OCI-LY1 (cell line): ENCODE measurements at regions not wholly inside any gene's neighbourhood (a gene's known extent, or its start where the extent isn't known, plus 50 kb on each side); places are given as distances from the start of the nearest gene placed in this dataset.
A peak's percentile ranks its signal among the peaks of the same experiment; 100 is the strongest.
"Not testable (repeated sequence)": the region's sequence is repeated elsewhere in the genome, so short reads cannot be mapped to it uniquely, and the experiment has no call there.

Experiments used
- H2AFZ ChIP-seq: fragments of 200-600 bp; sonication (generic), shearing (Covaris generic); 2 replicates; pipeline ENCODE4 v1.6.0; 2014; ENCODE audit warnings: antibody characterized with exemption, mild to moderate bottlenecking, low read length
- H3F3A ChIP-seq: fragments of 200-600 bp; sonication (generic), shearing (Covaris generic); 2 replicates; pipeline ENCODE4 v1.6.0; 2014; ENCODE audit warnings: mild to moderate bottlenecking, antibody characterized with exemption, low read length, moderate library complexity; ENCODE audit not compliant: insufficient read depth
- H3K27ac ChIP-seq: fragments of 200-600 bp; sonication (generic); 2 replicates; pipeline ENCODE4 v1.5.1; 2014; ENCODE audit warnings: low read length, mixed run types, mild to moderate bottlenecking, low read depth; ENCODE audit not compliant: poor library complexity, severe bottlenecking
- H3K27me3 ChIP-seq: fragments of 200-600 bp; sonication (generic); 2 replicates; pipeline ENCODE4 v1.6.0; 2014; ENCODE audit warnings: antibody characterized with exemption, mild to moderate bottlenecking, low read length, moderate library complexity; ENCODE audit not compliant: insufficient read depth
- H3K36me3 ChIP-seq: fragments of 200-600 bp; sonication (generic); 2 replicates; pipeline ENCODE4 v1.6.1; 2014; ENCODE audit warnings: mild to moderate bottlenecking, antibody characterized with exemption, low read length, moderate library complexity, mixed read lengths; ENCODE audit not compliant: insufficient read depth
- H3K4me1 ChIP-seq: fragments of 200-600 bp; sonication (generic); 2 replicates; pipeline ENCODE4 v1.5.1; 2014; ENCODE audit warnings: mild to moderate bottlenecking, low read length, moderate library complexity; ENCODE audit not compliant: insufficient read depth, severe bottlenecking
- H3K4me2 ChIP-seq: fragments of 200-600 bp; sonication (generic), shearing (Covaris generic); 2 replicates; pipeline ENCODE4 v1.6.1; 2014; ENCODE audit warnings: low read length
- H3K4me3 ChIP-seq: fragments of 200-600 bp; sonication (generic); 2 replicates; pipeline ENCODE4 v1.5.1; 2014; ENCODE audit warnings: low read length, low read depth, mild to moderate bottlenecking, mixed read lengths; ENCODE audit not compliant: poor library complexity, severe bottlenecking
- H3K79me2 ChIP-seq: fragments of 200-600 bp; shearing (Covaris generic); 2 replicates; pipeline ENCODE4 v1.6.1; 2016; ENCODE audit warnings: mixed run types, low read length, mixed read lengths; ENCODE audit not compliant: insufficient read depth
- H3K9ac ChIP-seq: fragments of 200-600 bp; sonication (generic), shearing (Covaris generic); 2 replicates; pipeline ENCODE4 v1.6.1; 2014; ENCODE audit warnings: mild to moderate bottlenecking, low read length, mixed read lengths
- H3K9me2 ChIP-seq: fragments of 200-600 bp; sonication (generic), shearing (Covaris generic); 2 replicates; pipeline ENCODE4 v1.6.1; 2014; ENCODE audit warnings: low read depth, mild to moderate bottlenecking, low read length, mixed read lengths
- H3K9me3 ChIP-seq: fragments of 200-600 bp; shearing (Covaris generic); 2 replicates; pipeline ENCODE4 v1.6.1; 2014; ENCODE audit warnings: low read length, mixed read lengths
- H4K20me1 ChIP-seq: fragments of 200-600 bp; sonication (generic), shearing (Covaris generic); 2 replicates; pipeline ENCODE4 v1.6.0; 2016; ENCODE audit warnings: mild to moderate bottlenecking, low read length; ENCODE audit not compliant: insufficient read depth
- CTCF ChIP-seq: fragments of 200-600 bp; sonication (generic), shearing (Covaris generic); IDR thresholded peaks from 2 replicates; pipeline ENCODE4 v1.5.1; 2017; ENCODE audit warnings: mild to moderate bottlenecking, antibody characterized with exemption, low read length, moderate library complexity, mixed read lengths
- EZH2 ChIP-seq: fragments of 200-600 bp; sonication (generic), shearing (Covaris generic); IDR thresholded peaks from 2 replicates; pipeline ENCODE4 v1.8.0; 2017; ENCODE audit warnings: borderline replicate concordance, mixed run types, mild to moderate bottlenecking, antibody characterized with exemption, low read length, moderate library complexity, mixed read lengths

GRCh38 chr3:35919160-35919559 lies 279.8 kb downstream of the ARPP21 start:
- no peaks in the 10 kb centered on the region; the same call in 1 of the 2 replicates for H3K36me3 ChIP-seq
- no peaks in the 10 kb centered on the region for H4K20me1 ChIP-seq
- H3K79me2 ChIP-seq, result no peaks in the 10 kb centered on the region
- no peaks in the 10 kb centered on the region for H3K9me2 ChIP-seq
- no peaks in the 10 kb centered on the region for H3K27me3 ChIP-seq
- no peaks in the 10 kb centered on the region for H3F3A ChIP-seq
- H2AFZ ChIP-seq, result peak overlapping the region; percentile 46; the same call in 1 of the 2 replicates
- TF ChIP-seq CTCF (no peak), EZH2 (no peak)
- H3K4me2 ChIP-seq, result no peak overlapping the region
- no peak overlapping the region for H3K27ac ChIP-seq
- H3K9ac ChIP-seq, result no peak overlapping the region
- H3K9me3 ChIP-seq, result peaks cover 18% of the 10 kb centered on the region; the same call in 1 of the 2 replicates
- no peak overlapping the region for H3K4me3 ChIP-seq
- H3K4me1 ChIP-seq, result no peaks in the 10 kb centered on the region

GRCh38 chr3:35921718-35922117 lies 282.4 kb downstream of the ARPP21 start:
- no peaks in the 10 kb centered on the region; the same call in 1 of the 2 replicates for H3K36me3 ChIP-seq
- peaks cover 18% of the 10 kb centered on the region; the same call in 1 of the 2 replicates for H3K9me3 ChIP-seq
- no peak overlapping the region for H3K9ac ChIP-seq
- H3F3A ChIP-seq, result no peaks in the 10 kb centered on the region
- H3K4me2 ChIP-seq, result no peak overlapping the region
- H3K27me3 ChIP-seq, result no peaks in the 10 kb centered on the region
- no peaks in the 10 kb centered on the region for H3K9me2 ChIP-seq
- no peak overlapping the region for H3K27ac ChIP-seq
- no peak overlapping the region for H3K4me3 ChIP-seq
- no peaks in the 10 kb centered on the region for H3K79me2 ChIP-seq
- no peaks in the 10 kb centered on the region for H3K4me1 ChIP-seq
- no peak overlapping the region for H2AFZ ChIP-seq
- no peaks in the 10 kb centered on the region for H4K20me1 ChIP-seq
- TF ChIP-seq EZH2 (no peak), CTCF (no peak)

- TF ChIP-seq CTCF, result peak; percentile 69
- not testable (repeated sequence) for H3K36me3 ChIP-seq, H2AFZ ChIP-seq, H3K79me2 ChIP-seq, H3K4me2 ChIP-seq, H3K9me2 ChIP-seq, H3K4me3 ChIP-seq, H3K4me1 ChIP-seq, H4K20me1 ChIP-seq, H3K9me3 ChIP-seq, H3F3A ChIP-seq, H3K27ac ChIP-seq, H3K27me3 ChIP-seq, H3K9ac ChIP-seq
These were observed 284.7 kb downstream of the ARPP21 start for GRCh38 chr3:35924070-35924469.
